ENCODE measurements at regions not wholly inside any gene's neighbourhood (a gene's known extent, or its start where the extent isn't known, plus 50 kb on each side); places are given as distances from the start of the nearest gene placed in this dataset.

GRCh38 chr2:239625971-239626734 lies 225.3 kb upstream of the HDAC4 start:
- H3K4me1 Mint-ChIP-seq: peaks cover 60% of the 10 kb centered on the region
- peaks cover 6% of the 10 kb centered on the region for H3K36me3 Mint-ChIP-seq (ENCODE audit: low read depth)
- ChIA-PET CTCF (no interaction called here), POLR2A (interaction anchor here (1.0 to 1.9 kb wide), 5 partner anchors 9 to 285 kb away, joined by 3 to 11 read pairs (median 3); no protein-coding TSS in a partner anchor)
- H3K9me3 Mint-ChIP-seq: no peaks in the 10 kb centered on the region
- H3K27me3 Mint-ChIP-seq: no peaks in the 10 kb centered on the region
- DNase-seq: peak; percentile 47
- H3K4me3 Mint-ChIP-seq: no peak overlapping the region
- H3K27ac Mint-ChIP-seq: peak overlapping the region; percentile 83

- Mint-ChIP-seq H3K27ac (peak overlapping the region; percentile 38), H3K4me1 (peaks cover 57% of the 10 kb centered on the region), H3K27me3 (no peaks in the 10 kb centered on the region), H3K36me3 (ENCODE audit: low read depth) (peaks cover 6% of the 10 kb centered on the region), H3K4me3 (no peak overlapping the region), H3K9me3 (no peaks in the 10 kb centered on the region)
- no peak for DNase-seq
- CTCF ChIA-PET: no interaction called here
- POLR2A ChIA-PET: interaction anchor here (1.0 to 1.9 kb wide), 2 partner anchors 23 to 27 kb away, joined by 3 to 11 read pairs; no protein-coding TSS in a partner anchor
These were observed 224.5 kb upstream of the HDAC4 start for GRCh38 chr2:239625156-239625845.

- H3K4me3 Mint-ChIP-seq: no peak overlapping the region
- CTCF ChIA-PET: no interaction called here
- peak; percentile 10 for DNase-seq
- POLR2A ChIA-PET: interaction anchor here (0.6 to 2.7 kb wide), 2 partner anchors 16 to 370 kb away, joined by 3 to 8 read pairs; no protein-coding TSS in a partner anchor
- H3K27ac Mint-ChIP-seq: no peak overlapping the region
- H3K4me1 Mint-ChIP-seq: peaks cover 50% of the 10 kb centered on the region
- H3K9me3 Mint-ChIP-seq: peaks cover 4% of the 10 kb centered on the region
- H3K27me3 Mint-ChIP-seq: peaks cover under 1% of the 10 kb centered on the region
- H3K36me3 Mint-ChIP-seq (ENCODE audit: low read depth): peaks cover 12% of the 10 kb centered on the region
These were observed 220.8 kb upstream of the HDAC4 start for GRCh38 chr2:239621611-239622010.

GRCh38 chr2:239619369-239619768 lies 218.5 kb upstream of the HDAC4 start:
- H3K4me3 Mint-ChIP-seq: no peak overlapping the region
- peaks cover 6% of the 10 kb centered on the region for H3K9me3 Mint-ChIP-seq
- no peak for DNase-seq
- CTCF ChIA-PET: no interaction called here
- peaks cover 8% of the 10 kb centered on the region for H3K36me3 Mint-ChIP-seq (ENCODE audit: low read depth)
- no peak overlapping the region for H3K27ac Mint-ChIP-seq
- H3K4me1 Mint-ChIP-seq: peaks cover 29% of the 10 kb centered on the region
- POLR2A ChIA-PET: interaction anchor here (1.6 kb wide), 1 partner anchor 15 kb away, joined by 4 read pairs; no protein-coding TSS in a partner anchor
- H3K27me3 Mint-ChIP-seq: peaks cover 2% of the 10 kb centered on the region

GRCh38 chr2:239616729-239617128 lies 215.9 kb upstream of the HDAC4 start:
- ChIA-PET CTCF (no interaction called here), POLR2A (no interaction called here)
- no peak overlapping the region for H3K4me3 Mint-ChIP-seq
- no peak for DNase-seq
- H3K36me3 Mint-ChIP-seq (ENCODE audit: low read depth): peaks cover 7% of the 10 kb centered on the region
- H3K4me1 Mint-ChIP-seq: peaks cover 6% of the 10 kb centered on the region
- no peak overlapping the region for H3K27ac Mint-ChIP-seq
- H3K9me3 Mint-ChIP-seq: peaks cover 6% of the 10 kb centered on the region
- H3K27me3 Mint-ChIP-seq: peaks cover 2% of the 10 kb centered on the region

GRCh38 chr2:239612133-239612532 lies 211.3 kb upstream of the HDAC4 start:
- Mint-ChIP-seq H3K4me1 (no peaks in the 10 kb centered on the region), H3K36me3 (ENCODE audit: low read depth) (peaks cover 2% of the 10 kb centered on the region), H3K27ac (no peak overlapping the region), H3K27me3 (peaks cover 8% of the 10 kb centered on the region), H3K9me3 (peaks cover 2% of the 10 kb centered on the region), H3K4me3 (no peak overlapping the region)
- ChIA-PET CTCF (no interaction called here), POLR2A (no interaction called here)
- peak; percentile 13 for DNase-seq

GRCh38 chr2:239611222-239611795 lies 210.5 kb upstream of the HDAC4 start:
- DNase-seq: peak; percentile 12
- CTCF ChIA-PET: no interaction called here
- Mint-ChIP-seq H3K36me3 (ENCODE audit: low read depth) (no peaks in the 10 kb centered on the region), H3K4me1 (no peaks in the 10 kb centered on the region), H3K27ac (no peak overlapping the region), H3K9me3 (no peaks in the 10 kb centered on the region), H3K4me3 (no peak overlapping the region), H3K27me3 (peaks cover 13% of the 10 kb centered on the region)
- POLR2A ChIA-PET: interaction anchor here (1.1 to 1.5 kb wide), 2 partner anchors 9 to 209 kb away, joined by 3 to 4 read pairs; no protein-coding TSS in a partner anchor

- ChIA-PET POLR2A (interaction anchor here (1.1 to 1.5 kb wide), 2 partner anchors 8 to 208 kb away, joined by 3 to 4 read pairs; no protein-coding TSS in a partner anchor), CTCF (no interaction called here)
- Mint-ChIP-seq H3K36me3 (ENCODE audit: low read depth) (no peaks in the 10 kb centered on the region), H3K4me3 (no peak overlapping the region), H3K27ac (no peak overlapping the region), H3K27me3 (peaks cover 19% of the 10 kb centered on the region), H3K9me3 (no peaks in the 10 kb centered on the region), H3K4me1 (peaks cover 4% of the 10 kb centered on the region)
- DNase-seq: peak; percentile 2
These were observed 209.8 kb upstream of the HDAC4 start for GRCh38 chr2:239610457-239611221.

GRCh38 chr2:239609607-239610310 lies 208.9 kb upstream of the HDAC4 start:
- Mint-ChIP-seq H3K27me3 (peaks cover 21% of the 10 kb centered on the region), H3K9me3 (no peaks in the 10 kb centered on the region), H3K36me3 (ENCODE audit: low read depth) (no peaks in the 10 kb centered on the region), H3K4me3 (no peak overlapping the region), H3K27ac (no peak overlapping the region), H3K4me1 (peaks cover 5% of the 10 kb centered on the region)
- peak; percentile 17 for DNase-seq
- ChIA-PET CTCF (no interaction called here), POLR2A (interaction anchor here (1.5 kb wide), 1 partner anchor 7 kb away, joined by 3 read pairs; no protein-coding TSS in a partner anchor)

- CTCF ChIA-PET: no interaction called here
- POLR2A ChIA-PET: no interaction called here
- peak; percentile 10 for DNase-seq
- Mint-ChIP-seq H3K9me3 (peaks cover under 1% of the 10 kb centered on the region), H3K4me3 (no peak overlapping the region), H3K4me1 (peaks cover 5% of the 10 kb centered on the region), H3K27ac (no peak overlapping the region), H3K27me3 (peaks cover 25% of the 10 kb centered on the region), H3K36me3 (ENCODE audit: low read depth) (no peaks in the 10 kb centered on the region)
These were observed 208.3 kb upstream of the HDAC4 start for GRCh38 chr2:239609162-239609561.

- H3K4me3 Mint-ChIP-seq: no peak overlapping the region
- peaks cover 3% of the 10 kb centered on the region for H3K9me3 Mint-ChIP-seq
- H3K27ac Mint-ChIP-seq: no peak overlapping the region
- peaks cover 29% of the 10 kb centered on the region for H3K27me3 Mint-ChIP-seq
- no peaks in the 10 kb centered on the region for H3K36me3 Mint-ChIP-seq (ENCODE audit: low read depth)
- peaks cover 9% of the 10 kb centered on the region for H3K4me1 Mint-ChIP-seq
- CTCF ChIA-PET: no interaction called here
- no peak for DNase-seq
- POLR2A ChIA-PET: no interaction called here
These were observed 207.9 kb upstream of the HDAC4 start for GRCh38 chr2:239608723-239609122.

- POLR2A ChIA-PET: no interaction called here
- H3K27ac Mint-ChIP-seq: no peak overlapping the region
- peaks cover 29% of the 10 kb centered on the region for H3K27me3 Mint-ChIP-seq
- no peaks in the 10 kb centered on the region for H3K36me3 Mint-ChIP-seq (ENCODE audit: low read depth)
- no peak overlapping the region for H3K4me3 Mint-ChIP-seq
- CTCF ChIA-PET: interaction anchor here (0.6 to 1.3 kb wide), 2 partner anchors 15 to 68 kb away, joined by 3 to 5 read pairs; no protein-coding TSS in a partner anchor
- peaks cover 3% of the 10 kb centered on the region for H3K9me3 Mint-ChIP-seq
- H3K4me1 Mint-ChIP-seq: peaks cover 14% of the 10 kb centered on the region
- DNase-seq: no peak
These were observed 207.4 kb upstream of the HDAC4 start for GRCh38 chr2:239608260-239608659.
